ENCODE measurements at regions not wholly inside any gene's neighbourhood (a gene's known extent, or its start where the extent isn't known, plus 50 kb on each side); places are given as distances from the start of the nearest gene placed in this dataset.

GRCh38 chr3:152095472-152095871 is 173.3 kb upstream of the MBNL1 start:
- TF ChIP-seq CTCF (IDR thresholded peaks at IDR 0.05), result no peak
- intact Hi-C loops (cut with DNase I), result no loop called here
- Histone ChIP-seq H3K4me3 (no peak overlapping the region), H3K27ac (no peak overlapping the region), H3K9me3 (peaks cover 5% of the 10 kb centered on the region), H3K36me3 (ENCODE audit: insufficient read depth in 1 of 2, low read depth in 1 of 2) (no peaks in the 10 kb centered on the region), H3K27me3 (ENCODE audit: insufficient read depth in 3 of 3, low read length in 2 of 3) (no peaks in the 10 kb centered on the region), H3K4me1 (no peaks in the 10 kb centered on the region)
- DNase-seq (no peak), ATAC-seq (no peak)

GRCh38 chr3:152096280-152096906 is 172.3 kb upstream of the MBNL1 start:
- DNase-seq (no peak), ATAC-seq (no peak)
- Histone ChIP-seq H3K27ac (no peak overlapping the region), H3K9me3 (peaks cover 5% of the 10 kb centered on the region), H3K4me1 (no peaks in the 10 kb centered on the region), H3K4me3 (no peak overlapping the region), H3K27me3 (ENCODE audit: insufficient read depth in 3 of 3, low read length in 2 of 3) (no peaks in the 10 kb centered on the region), H3K36me3 (ENCODE audit: insufficient read depth in 1 of 2, low read depth in 1 of 2) (no peaks in the 10 kb centered on the region)
- intact Hi-C loops (cut with DNase I), result no loop called here
- 90 to 91% (median 91%) methylated on average over 5 of the region's 5 CpGs for WGBS, 3 donors
- no peak for TF ChIP-seq CTCF (IDR thresholded peaks at IDR 0.05)

GRCh38 chr3:152097120-152097519 is 171.6 kb upstream of the MBNL1 start:
- H3K4me1 ChIP-seq, result no peaks in the 10 kb centered on the region
- DNase-seq (no peak), ATAC-seq (no peak)
- H3K36me3 ChIP-seq (ENCODE audit: insufficient read depth in 1 of 2, low read depth in 1 of 2), result no peaks in the 10 kb centered on the region
- 88 to 96% (median 89%) methylated on average over 2 of the region's 2 CpGs for WGBS, 3 donors
- H3K27me3 ChIP-seq (ENCODE audit: insufficient read depth in 3 of 3, low read length in 2 of 3), result no peaks in the 10 kb centered on the region
- intact Hi-C loops (cut with DNase I), result no loop called here
- H3K9me3 ChIP-seq, result peaks cover 5% of the 10 kb centered on the region
- no peak overlapping the region for H3K27ac ChIP-seq
- H3K4me3 ChIP-seq, result no peak overlapping the region
- TF ChIP-seq CTCF (IDR thresholded peaks at IDR 0.05), result no peak

- H3K4me3 ChIP-seq, result no peak overlapping the region
- H3K27ac ChIP-seq, result no peak overlapping the region
- H3K4me1 ChIP-seq, result no peaks in the 10 kb centered on the region
- no peak for DNase-seq
- no peaks in the 10 kb centered on the region for H3K27me3 ChIP-seq (ENCODE audit: insufficient read depth in 3 of 3, low read length in 2 of 3)
- TF ChIP-seq CTCF (IDR thresholded peaks at IDR 0.05), result no peak
- peaks cover 5% of the 10 kb centered on the region for H3K9me3 ChIP-seq
- intact Hi-C loops (cut with DNase I), result no loop called here
- H3K36me3 ChIP-seq (ENCODE audit: insufficient read depth in 1 of 2, low read depth in 1 of 2), result no peaks in the 10 kb centered on the region
- no peak for ATAC-seq
- 65 to 69% (median 68%) methylated on average over 3 of the region's 3 CpGs for WGBS, 3 donors
These were observed 171.0 kb upstream of the MBNL1 start for GRCh38 chr3:152097770-152098169.

- Histone ChIP-seq H3K27me3 (ENCODE audit: insufficient read depth in 3 of 3, low read length in 2 of 3) (no peaks in the 10 kb centered on the region), H3K9me3 (no peaks in the 10 kb centered on the region), H3K27ac (no peak overlapping the region), H3K4me1 (no peaks in the 10 kb centered on the region), H3K4me3 (no peak overlapping the region), H3K36me3 (ENCODE audit: insufficient read depth in 1 of 2, low read depth in 1 of 2) (no peaks in the 10 kb centered on the region)
- DNase-seq (no peak), ATAC-seq (no peak)
- intact Hi-C loops (cut with DNase I), result no loop called here
- no peak for TF ChIP-seq CTCF (IDR thresholded peaks at IDR 0.05)
- 90 to 92% (median 92%) methylated on average over 3 of the region's 3 CpGs for WGBS, 3 donors
These were observed 168.1 kb upstream of the MBNL1 start for GRCh38 chr3:152100491-152101132.
